GM21619 (cell line): ENCODE measurements at regions not wholly inside any gene's neighbourhood (a gene's known extent, or its start where the extent isn't known, plus 50 kb on each side); places are given as distances from the start of the nearest gene placed in this dataset.
"Not testable (repeated sequence)": the region's sequence is repeated elsewhere in the genome, so short reads cannot be mapped to it uniquely, and the experiment has no call there.

Experiments used
- ATAC-seq: cut with Tn5 transposase; IDR thresholded peaks from one replicate; pipeline ENCODE4 v1.9.1; 2021; ENCODE audit not compliant: unreplicated experiment

DNA sequence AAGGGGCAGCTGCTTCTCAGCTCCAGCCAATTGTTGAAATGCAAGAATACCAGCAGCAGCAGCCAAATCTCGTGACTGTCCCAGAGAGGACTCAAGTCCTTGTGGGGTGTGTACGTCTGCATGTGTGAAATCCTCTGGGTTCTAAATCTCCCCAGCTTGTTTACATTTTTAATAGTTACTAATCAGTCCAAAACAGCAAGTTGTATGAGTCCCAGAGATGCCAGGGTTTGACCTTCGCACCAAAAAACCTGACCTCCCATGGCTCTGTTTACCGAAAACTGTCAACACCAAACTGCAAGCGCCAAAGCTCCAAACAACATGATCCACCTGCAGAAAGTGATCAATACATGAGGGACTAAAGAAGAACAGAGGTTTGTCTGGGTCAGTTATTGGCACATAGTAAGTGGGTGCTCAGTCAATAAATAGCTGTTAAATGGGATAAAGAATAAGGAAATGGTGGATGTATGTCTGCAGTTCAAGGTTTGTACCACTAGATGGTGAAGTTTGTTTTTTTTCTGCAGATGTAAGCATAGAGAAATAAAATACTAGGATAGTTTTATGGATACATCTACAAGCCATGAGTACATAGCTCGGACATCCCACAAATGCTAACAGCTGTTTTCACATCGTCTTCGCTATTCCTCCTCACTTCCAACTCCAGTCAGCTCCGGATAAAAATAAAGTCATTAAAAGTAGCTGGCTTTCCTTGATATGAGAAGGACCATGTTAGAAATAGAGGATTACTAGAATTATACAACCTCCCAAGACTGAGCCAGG, 85.3 kb upstream of the ADRB2 start:
- no peak for ATAC-seq

DNA sequence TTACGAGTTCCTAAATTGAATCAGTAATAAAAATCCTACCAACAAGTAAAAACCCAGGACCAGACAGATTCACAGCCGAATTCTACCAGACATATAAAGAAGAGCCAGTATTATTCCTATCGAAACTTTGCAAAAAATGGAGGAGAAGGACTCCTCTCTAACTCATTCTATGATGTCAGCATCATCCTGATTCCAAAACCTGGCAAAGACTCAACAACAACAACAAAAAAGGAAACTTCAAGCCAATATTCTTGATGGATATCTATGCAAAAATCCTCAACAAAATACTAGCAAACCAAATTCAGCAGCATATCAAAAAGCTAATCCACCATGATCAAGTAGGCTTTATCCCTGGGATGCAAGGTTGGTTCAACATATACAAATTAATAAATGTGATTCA, 84.6 kb upstream of the ADRB2 start:
- not testable (repeated sequence) for ATAC-seq

DNA sequence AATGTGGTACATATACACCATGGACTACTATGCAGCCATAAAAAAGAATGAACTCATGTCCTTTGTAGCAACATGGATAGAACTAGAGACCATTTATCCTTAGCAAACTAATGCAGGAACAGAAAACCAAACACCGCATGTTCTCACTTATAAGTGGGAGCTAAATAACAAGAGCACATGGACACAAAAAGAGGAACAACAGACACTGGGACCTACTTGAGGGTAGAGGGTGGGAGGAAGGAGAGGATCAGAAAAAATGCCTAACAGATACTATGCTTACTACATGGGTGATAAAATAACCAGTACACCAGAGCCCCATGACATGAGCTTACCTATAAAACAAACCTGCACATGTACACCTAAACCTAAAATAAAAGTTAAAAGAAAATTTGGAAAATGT, 82.0 kb upstream of the ADRB2 start:
- ATAC-seq = not testable (repeated sequence)

DNA sequence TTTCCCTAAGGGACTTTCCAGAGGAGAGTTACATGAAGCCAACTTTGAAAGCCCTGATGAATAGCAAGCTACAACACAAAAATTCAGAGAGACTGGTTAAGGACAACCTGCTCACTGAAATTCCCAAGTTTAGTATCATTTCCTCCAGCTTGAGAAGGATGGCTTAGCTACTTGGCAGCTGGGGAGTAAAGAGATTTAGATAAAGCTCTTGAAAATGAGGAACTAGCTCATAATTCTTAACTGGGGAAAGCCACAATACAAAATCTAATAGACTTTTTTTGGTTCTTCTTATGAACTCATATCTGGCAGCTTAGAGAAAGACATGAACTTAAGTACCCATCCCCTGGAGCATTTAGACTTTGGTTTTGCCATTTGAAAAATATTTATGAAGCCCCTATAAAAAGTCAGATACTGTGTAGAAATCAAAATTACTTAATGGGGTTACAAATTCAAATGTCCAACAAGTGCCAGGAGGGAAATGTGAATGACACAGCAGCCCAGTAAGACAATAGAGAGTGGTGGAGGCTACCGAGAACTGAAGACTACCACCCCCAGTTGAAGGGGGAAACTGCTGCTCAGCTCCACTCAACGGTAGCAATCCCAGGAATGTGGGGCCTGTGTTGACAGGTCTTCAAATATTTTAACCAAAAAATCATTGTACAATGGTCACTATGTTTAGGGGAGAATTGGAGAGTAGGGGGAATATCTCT, 79.4 kb upstream of the ADRB2 start:
- peak; percentile 95 for ATAC-seq

DNA sequence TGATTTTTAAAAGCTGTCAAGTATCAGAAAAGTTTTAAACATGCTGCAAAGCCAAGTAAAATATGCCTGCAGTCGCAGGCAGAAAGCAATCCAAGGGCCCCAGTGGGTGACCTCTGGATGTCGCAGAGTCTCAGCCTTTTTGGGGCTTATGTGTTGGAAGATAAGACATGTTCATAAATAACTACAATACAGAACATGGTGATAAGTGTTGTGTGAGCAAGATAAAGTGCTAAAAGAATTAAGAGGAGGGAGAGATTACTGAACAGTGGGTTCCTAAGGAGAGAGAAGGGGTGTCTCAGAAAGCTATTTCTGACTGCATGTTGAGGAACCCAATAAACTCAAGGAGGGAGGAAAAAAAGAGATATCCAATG, 78.9 kb upstream of the ADRB2 start:
- no peak for ATAC-seq

DNA sequence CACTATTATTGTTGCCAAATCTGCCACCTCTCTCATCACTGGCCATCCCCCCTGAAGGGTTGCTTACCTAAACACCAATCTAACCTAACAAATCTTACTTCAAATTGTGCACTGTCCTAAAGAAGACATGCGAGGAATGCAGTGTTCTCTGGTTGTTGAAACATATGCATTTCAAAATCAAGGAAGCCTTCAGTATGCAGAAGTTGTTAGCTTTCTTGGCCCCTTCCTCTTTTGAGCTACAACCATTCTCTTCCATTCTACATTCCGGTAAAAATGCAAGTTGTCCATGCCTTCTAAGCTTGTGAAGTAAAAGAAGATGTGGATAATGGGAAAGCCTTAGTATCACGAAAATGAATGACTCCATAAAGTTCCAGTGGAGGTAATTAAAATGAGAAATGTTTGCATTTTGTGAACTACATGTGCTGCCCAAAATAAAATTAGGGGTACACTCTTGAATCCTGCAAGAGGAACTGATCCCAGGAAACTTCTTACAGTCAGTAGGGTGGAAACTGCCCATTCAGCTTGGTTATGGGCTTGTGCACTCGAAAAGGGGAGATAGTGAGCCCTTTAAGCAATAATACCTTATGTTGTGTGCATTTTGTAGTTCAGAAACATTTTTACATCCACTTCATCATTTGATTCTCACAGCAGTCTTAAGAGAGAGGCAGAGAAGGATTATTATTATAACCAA, 77.6 kb upstream of the ADRB2 start:
- no peak for ATAC-seq

DNA sequence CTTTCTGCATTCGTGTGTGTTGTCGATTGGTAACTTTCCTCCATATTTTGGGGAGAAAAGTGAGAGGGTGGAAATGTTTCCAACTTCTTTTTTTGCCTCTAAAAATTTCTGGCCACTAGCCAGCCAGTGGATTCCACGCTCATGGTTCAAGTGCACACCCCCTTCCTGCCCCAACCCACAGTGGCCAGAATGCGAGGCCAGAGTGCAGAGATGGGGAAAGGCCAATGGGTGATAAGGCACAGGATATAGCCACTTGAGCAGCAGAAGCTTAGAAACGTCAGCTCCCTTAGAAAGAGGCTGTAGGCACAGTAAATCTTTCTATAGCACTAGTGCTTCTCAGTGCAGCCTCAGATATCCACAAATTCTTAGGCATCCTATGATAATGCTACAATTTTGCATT, 75.8 kb upstream of the ADRB2 start:
- ATAC-seq = no peak

DNA sequence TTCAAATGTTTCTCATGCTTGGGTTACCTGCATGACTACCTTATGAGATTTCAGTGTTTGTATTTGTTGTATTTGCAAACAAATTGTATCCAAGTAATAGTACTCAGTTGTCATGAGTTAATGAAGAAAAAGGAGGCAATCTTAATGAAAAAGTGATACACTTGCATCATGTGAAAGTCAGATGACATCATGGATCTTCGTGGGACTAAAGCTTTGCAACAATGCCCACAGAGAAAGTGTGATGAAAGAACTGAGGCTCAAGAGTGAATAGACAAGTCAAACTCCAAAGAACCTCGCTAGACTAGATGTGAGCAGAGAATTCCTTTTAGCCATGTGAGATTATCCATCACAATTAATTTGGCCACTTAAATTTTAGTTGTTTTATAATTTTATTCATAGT, 75.4 kb upstream of the ADRB2 start:
- no peak for ATAC-seq

DNA sequence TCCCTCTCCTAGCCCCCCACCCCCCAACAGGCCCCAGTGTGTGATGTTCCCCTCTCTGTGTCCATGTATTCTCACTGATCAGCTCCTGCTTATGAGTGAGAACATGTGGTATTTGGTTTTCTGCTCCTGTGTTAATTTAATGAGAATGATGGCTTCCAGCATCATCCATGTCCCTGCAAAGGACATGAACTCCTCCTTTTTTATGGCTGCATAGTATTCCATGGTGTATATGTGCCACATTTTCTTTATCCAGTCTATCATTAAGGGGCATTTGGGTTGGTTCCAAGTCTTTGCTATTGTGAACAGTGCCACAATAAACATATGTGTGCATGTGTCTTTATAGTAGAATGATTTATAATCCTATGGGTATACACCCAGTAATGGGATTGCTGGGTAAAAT, 74.0 kb upstream of the ADRB2 start:
- not testable (repeated sequence) for ATAC-seq

DNA sequence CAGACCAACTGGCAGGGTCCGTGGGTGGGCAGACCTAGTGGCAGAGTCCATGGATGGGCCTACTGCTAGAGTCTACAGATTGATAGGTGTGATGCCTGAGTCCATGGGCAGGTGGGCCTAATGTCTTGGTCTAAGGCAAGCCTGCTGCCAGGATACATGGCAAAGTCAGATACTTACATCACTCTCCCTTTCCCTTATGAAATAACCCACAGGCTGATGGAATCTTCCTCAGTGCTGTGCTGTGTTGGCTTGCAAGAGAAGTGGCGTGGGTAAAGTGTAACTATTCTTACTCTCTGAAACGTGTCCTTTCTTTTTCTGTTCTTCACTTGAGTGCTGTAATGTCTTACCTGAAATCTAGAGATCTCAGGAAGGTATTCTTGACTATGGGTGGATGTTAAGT, 67.3 kb upstream of the ADRB2 start:
- no peak for ATAC-seq

DNA sequence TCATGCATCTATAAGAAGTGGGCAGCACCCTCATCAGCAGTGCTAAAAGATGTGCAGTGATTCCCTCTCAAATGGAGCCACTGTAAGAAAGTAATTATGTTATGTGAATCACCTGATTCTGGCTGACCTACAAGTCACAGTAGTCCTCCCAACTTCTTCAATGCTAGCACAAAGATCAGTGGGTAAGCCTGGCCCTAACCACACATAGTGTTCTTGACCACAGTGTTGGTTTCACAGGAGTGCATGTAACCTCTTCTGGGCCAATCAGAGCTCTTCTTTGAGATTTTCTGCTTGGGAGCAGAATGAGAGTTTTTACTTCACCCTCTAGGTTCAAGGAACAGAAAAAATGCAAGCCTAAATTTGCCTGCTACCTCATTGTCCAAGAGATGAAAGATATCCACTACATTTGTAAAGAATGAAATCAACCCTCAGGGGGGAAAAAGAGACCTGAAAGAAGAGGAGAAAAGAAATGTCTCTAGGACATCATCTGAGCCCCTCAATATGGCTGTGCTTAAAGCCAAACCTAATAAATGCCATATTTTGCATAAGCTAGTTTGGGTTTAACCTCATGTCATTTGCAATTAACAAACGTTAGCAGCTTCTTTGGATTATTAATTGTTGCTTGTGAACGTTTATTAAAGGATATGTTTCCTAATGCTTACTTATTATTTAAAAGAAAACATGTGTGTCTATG, 65.3 kb upstream of the ADRB2 start:
- peak; percentile 100 for ATAC-seq

DNA sequence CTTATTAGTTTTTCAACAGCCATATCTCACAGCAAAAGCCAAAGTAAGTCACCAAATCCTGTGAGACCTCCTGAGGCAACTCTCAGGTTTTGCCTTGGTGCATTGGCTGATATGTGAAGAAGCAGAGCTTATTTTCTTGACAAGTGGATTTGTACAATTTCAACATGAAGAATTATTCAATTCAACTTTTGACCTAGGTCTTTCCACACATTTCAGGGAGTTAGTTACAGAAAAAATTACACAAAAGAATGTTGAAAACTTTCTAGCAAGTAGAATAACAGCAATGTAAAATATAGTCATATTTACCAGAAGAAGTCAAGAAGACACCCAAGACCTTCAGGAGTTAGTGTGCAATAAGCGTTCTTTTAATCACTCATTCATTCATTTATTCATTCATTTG, 62.4 kb upstream of the ADRB2 start:
- ATAC-seq = no peak

DNA sequence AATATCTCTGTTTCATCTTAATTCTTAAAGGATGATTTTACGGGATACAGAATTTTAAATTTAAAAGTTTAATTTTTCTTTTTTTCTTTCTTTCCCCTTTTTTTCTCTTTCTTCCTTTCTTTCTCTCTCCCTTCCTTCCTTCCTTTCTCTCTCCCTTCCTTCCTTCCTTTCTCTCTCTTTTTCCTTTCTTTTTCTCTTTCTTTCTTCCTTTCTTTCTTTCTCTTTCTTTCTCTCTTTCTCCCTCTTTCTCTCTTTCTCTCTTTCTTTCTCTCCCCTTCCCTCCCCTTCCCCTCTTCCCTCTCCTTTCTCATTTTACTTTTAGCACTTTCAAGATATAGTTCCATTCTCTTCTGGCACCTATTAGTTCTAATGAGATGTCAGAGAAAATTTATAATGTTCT, 61.4 kb upstream of the ADRB2 start:
- no peak for ATAC-seq

DNA sequence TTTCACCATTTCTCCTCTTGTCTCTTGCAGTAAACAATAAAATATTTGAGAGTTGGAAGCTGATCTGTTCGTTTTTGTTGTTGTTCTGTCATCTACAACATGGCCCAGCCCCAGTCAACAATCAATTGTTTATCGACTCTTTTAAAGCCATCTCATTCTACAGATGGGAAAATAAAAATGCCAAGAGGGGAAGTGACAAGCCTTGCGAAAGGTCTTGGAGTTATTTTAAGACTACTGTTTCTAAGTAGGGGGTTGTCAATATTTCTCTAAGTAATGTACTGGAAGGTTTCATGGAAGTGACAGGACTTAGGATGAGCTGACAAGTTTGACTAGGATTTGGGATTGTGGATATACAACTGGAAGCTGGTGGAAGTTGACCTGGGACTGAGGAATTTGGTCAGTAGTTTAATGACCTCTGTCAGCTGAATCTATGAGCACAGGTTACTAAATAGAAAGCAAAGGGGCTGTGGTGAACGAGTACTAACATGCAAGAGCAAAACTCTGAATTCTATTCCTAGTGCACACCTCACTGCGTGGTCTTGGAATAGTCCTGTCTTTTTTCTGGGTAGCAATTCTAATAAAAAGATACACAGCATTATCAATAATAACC, 57.5 kb upstream of the ADRB2 start:
- ATAC-seq = no peak

DNA sequence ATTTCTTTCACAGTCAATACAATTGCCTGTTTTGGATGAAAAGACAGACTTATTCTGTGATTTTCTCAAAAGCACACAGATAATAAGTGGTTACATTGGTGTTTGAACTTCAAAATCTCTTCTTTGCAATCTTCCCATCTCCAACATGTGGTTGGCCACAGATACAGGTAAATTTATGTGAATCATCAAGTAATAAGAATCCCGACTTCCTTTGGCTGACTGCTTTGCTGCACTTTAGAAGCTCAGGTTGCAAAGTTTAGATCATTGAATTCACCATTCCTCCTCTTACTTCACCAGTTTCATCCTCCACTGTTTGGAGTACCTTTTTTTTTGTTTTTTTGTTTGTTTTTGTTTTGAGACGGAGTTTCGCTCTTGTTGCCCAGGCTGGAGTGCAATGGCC, 56.5 kb upstream of the ADRB2 start:
- ATAC-seq = no peak

DNA sequence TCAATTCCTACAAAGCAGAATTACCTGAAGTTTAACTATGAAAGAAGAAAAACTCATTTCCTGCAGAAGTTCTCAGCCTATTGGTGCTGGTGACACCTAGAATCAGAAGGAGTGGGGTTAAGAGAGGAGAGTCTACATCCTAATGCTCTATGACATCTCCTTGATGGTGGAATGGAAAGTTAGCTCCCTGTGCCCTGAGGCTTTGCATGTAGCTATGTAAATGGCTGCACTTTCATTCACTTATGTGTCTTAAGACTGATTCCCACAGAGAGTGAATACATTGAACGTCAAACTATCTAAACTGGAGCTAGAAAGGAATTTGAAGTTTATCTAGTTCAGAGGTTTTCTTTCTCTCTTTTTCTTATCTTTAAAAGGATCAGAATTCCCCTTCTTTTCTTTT, 52.1 kb upstream of the ADRB2 start:
- no peak for ATAC-seq

DNA sequence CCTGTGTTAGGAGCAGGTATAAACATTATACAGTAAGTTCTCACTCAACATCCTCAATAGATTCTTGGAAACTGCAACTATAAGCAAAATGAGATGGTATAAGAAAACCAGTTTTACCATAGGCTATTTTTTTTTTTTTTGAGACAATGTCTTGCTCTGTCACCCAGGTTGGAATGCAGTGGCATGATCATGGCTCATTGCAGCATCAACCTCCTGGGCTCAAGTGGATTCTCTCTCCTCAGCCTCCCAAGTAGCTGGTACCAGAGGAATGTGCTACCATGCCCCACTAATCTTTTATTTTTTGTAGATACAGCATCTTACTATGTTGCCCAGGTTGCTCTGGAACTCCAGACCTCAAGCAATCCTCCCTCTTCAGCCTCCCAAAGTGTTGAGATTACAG, 50.1 kb upstream of the ADRB2 start:
- no peak for ATAC-seq
